SK-N-SH (cell line): ENCODE measurements at regions not wholly inside any gene's neighbourhood (a gene's known extent, or its start where the extent isn't known, plus 50 kb on each side); places are given as distances from the start of the nearest gene placed in this dataset.

ENCODE experiments used
- CTCF ChIA-PET: fragments of 300-600, 350-600 bp; formaldehyde crosslinking; extraction: SDS; loops from one replicate; lab custom pipeline; 2021; lab: Yijun Ruan, JAX
- POLR2A ChIA-PET: fragments of 350-600 bp; sonication (Branson Sonifier 250); formaldehyde crosslinking; extraction: SDS; loops from one replicate; lab custom pipeline; 2020; ENCODE audit warnings: antibody characterized with exemption, inconsistent platforms; lab: Yijun Ruan, JAX
- DNase-seq: peaks from one replicate; pipeline ENCODE4 v3.0.0; 2012
- H2AFZ ChIP-seq: fragments of 200-600 bp; sonication (generic); 2 replicates; pipeline ENCODE4 v1.8.1; 2016; ENCODE audit warnings: antibody characterized with exemption, mild to moderate bottlenecking, low read depth
- H3F3A ChIP-seq: fragments of 200-600 bp; sonication (generic); replicated peaks from 2 replicates; pipeline ENCODE3; 2016; ENCODE audit warnings: antibody characterized with exemption, mild to moderate bottlenecking; ENCODE audit not compliant: insufficient read depth
- H3K27ac ChIP-seq, 2 experiments: fragments of 200-500 bp in 1 of 2; fragments of 200-600 bp in 1 of 2; sonication (Bioruptor generic) in 1 of 2; sonication (generic), shearing (Covaris generic) in 1 of 2; 2 replicates each; pipeline versions ENCODE4 v1.5.1 to v1.6.1; 2014 to 2016; ENCODE audit warnings: low read depth in 2 of 2, inconsistent platforms in 1 of 2, low read length in 1 of 2, mild to moderate bottlenecking in 1 of 2, mixed read lengths in 1 of 2
- H3K27me3 ChIP-seq: fragments of 200-600 bp; sonication (generic), shearing (Covaris generic); 2 replicates; pipeline ENCODE4 v1.6.1; 2016; ENCODE audit warnings: mixed run types; ENCODE audit not compliant: insufficient read depth
- H3K36me3 ChIP-seq, 2 experiments: fragments of 200-500 bp in 1 of 2; fragments of 200-600 bp in 1 of 2; sonication (Bioruptor generic) in 1 of 2; sonication (generic) in 1 of 2; replicated peaks in 1 of 2; 2 replicates each; pipeline versions ENCODE3 to v1.5.1; 2014 to 2016; ENCODE audit warnings: low read length in 1 of 2, mild to moderate bottlenecking in 1 of 2; ENCODE audit not compliant: insufficient read depth in 2 of 2, control insufficient read depth in 1 of 2
- H3K4me1 ChIP-seq, 2 experiments: fragments of 200-500 bp in 1 of 2; fragments of 200-600 bp in 1 of 2; sonication (Bioruptor generic) in 1 of 2; sonication (generic), shearing (Covaris generic) in 1 of 2; 2 replicates each; pipeline versions ENCODE4 v1.5.1 to v1.6.1; 2014 to 2016; ENCODE audit warnings: low read depth in 1 of 2, low read length in 1 of 2, mixed run types in 1 of 2; ENCODE audit not compliant: insufficient read depth in 2 of 2, control insufficient read depth in 1 of 2
- H3K4me2 ChIP-seq: fragments of 200-600 bp; sonication (generic), shearing (Covaris generic); 2 replicates; pipeline ENCODE4 v1.6.1; 2017; ENCODE audit warnings: mixed run types
- H3K4me3 ChIP-seq, 2 experiments: fragments of 200-500 bp in 1 of 2; fragments of 200-600 bp in 1 of 2; sonication (Bioruptor generic) in 1 of 2; sonication (generic), shearing (Covaris generic) in 1 of 2; 2 replicates each; pipeline versions ENCODE4 v1.5.1 to v1.8.1; 2014 to 2016; ENCODE audit warnings: low read depth in 2 of 2, inconsistent platforms in 1 of 2, low read length in 1 of 2, mild to moderate bottlenecking in 1 of 2, mixed read lengths in 1 of 2, moderate library complexity in 1 of 2
- H3K79me2 ChIP-seq: fragments of 200-600 bp; sonication (generic); 2 replicates; pipeline ENCODE4 v1.8.1; 2017; ENCODE audit warnings: mild to moderate bottlenecking; ENCODE audit not compliant: insufficient read depth
- H3K9ac ChIP-seq: fragments of 200-600 bp; sonication (generic); 2 replicates; pipeline ENCODE4 v1.6.1; 2017; ENCODE audit warnings: mixed run types
- H3K9me2 ChIP-seq: fragments of 200-600 bp; sonication (generic); 2 replicates; pipeline ENCODE4 v1.6.1; 2017; ENCODE audit warnings: mixed run types
- H3K9me3 ChIP-seq: fragments of 200-600 bp; sonication (generic); 2 replicates; pipeline ENCODE4 v1.6.1; 2017; ENCODE audit warnings: mixed run types, mild to moderate bottlenecking, moderate library complexity
- H4K20me1 ChIP-seq: fragments of 200-600 bp; sonication (generic); 2 replicates; pipeline ENCODE4 v1.6.1; 2017; ENCODE audit warnings: mild to moderate bottlenecking, mixed run types; ENCODE audit not compliant: insufficient read depth
- ELF1 ChIP-seq: IDR thresholded peaks from 2 replicates; pipeline ENCODE4 v1.4.0; 2012
- EZH2phosphoT487 ChIP-seq: fragments of 200-600 bp; sonication (generic); IDR thresholded peaks from 2 replicates; pipeline ENCODE4 v1.6.1; 2017; ENCODE audit warnings: low read depth, mixed run types, mild to moderate bottlenecking, antibody characterized with exemption, moderate library complexity, borderline replicate concordance
- GABPA ChIP-seq: IDR thresholded peaks from 2 replicates; pipeline ENCODE4 v1.4.0; 2012; ENCODE audit warnings: low read depth, mild to moderate bottlenecking
- JUND ChIP-seq: IDR thresholded peaks from 2 replicates; pipeline ENCODE4 v1.4.0; 2012
- MEF2A ChIP-seq: IDR thresholded peaks from 2 replicates; pipeline ENCODE4 v1.4.0; 2012; ENCODE audit warnings: low read depth, borderline replicate concordance
- NFIC ChIP-seq: IDR thresholded peaks from 2 replicates; pipeline ENCODE4 v1.4.0; 2012; ENCODE audit warnings: borderline replicate concordance
- POLR2AphosphoS5 ChIP-seq: IDR thresholded peaks from 2 replicates; pipeline ENCODE4 v1.6.1; 2012; ENCODE audit warnings: low read depth, low read length
- RAD21 ChIP-seq: IDR thresholded peaks from 2 replicates; pipeline ENCODE4 v1.6.1; 2012; ENCODE audit warnings: mild to moderate bottlenecking, low read length
- RCOR1 ChIP-seq: fragments of 150-350 bp; IDR thresholded peaks from 2 replicates; pipeline ENCODE4 v1.6.1; 2017; ENCODE audit warnings: antibody characterized with exemption, low read length
- REST ChIP-seq: IDR thresholded peaks from 2 replicates; pipeline ENCODE4 v1.6.1; 2012; ENCODE audit warnings: mild to moderate bottlenecking, low read depth, low read length, moderate library complexity
- RFX5 ChIP-seq: IDR thresholded peaks from 2 replicates; pipeline ENCODE4 v1.6.1; 2012; ENCODE audit warnings: mild to moderate bottlenecking, improper control_type of control experiment, low read length
- TAF1 ChIP-seq: IDR thresholded peaks from 2 replicates; pipeline ENCODE4 v1.6.1; 2012; ENCODE audit warnings: low read depth, mild to moderate bottlenecking, low read length, moderate library complexity, borderline replicate concordance
- TEAD4 ChIP-seq: IDR thresholded peaks from 2 replicates; pipeline ENCODE4 v1.4.0; 2012; ENCODE audit warnings: mild to moderate bottlenecking, borderline replicate concordance; ENCODE audit not compliant: insufficient read depth
- WGBS: methylation state at CpG from one replicate; pipeline ENCODE4 v1.1.6; 2017; ENCODE audit warnings: low lambda C conversion rate; 5-methylcytosine and 5-hydroxymethylcytosine counted together
- TF ChIP-seq, protein P1 (sequence below): fragments of 150-350 bp; IDR thresholded peaks from 2 replicates; pipeline ENCODE4 v1.6.1; 2017; ENCODE audit warnings: antibody characterized with exemption, low read length, low read depth, borderline replicate concordance
- TF ChIP-seq, protein P2 (sequence below): IDR thresholded peaks from 2 replicates; pipeline ENCODE4 v1.4.0; 2012; ENCODE audit warnings: low read depth, borderline replicate concordance
- TF ChIP-seq, protein P3 (sequence below): IDR thresholded peaks from 2 replicates; pipeline ENCODE4; 2012
- TF ChIP-seq, protein P4 (sequence below): fragments of 200-600 bp; sonication (generic); IDR thresholded peaks from 2 replicates; pipeline ENCODE4 v1.6.1; 2017; ENCODE audit warnings: antibody characterized with exemption, mild to moderate bottlenecking, moderate library complexity
- TF ChIP-seq, protein P5 (sequence below): fragments of 150-350 bp; IDR thresholded peaks from 2 replicates; pipeline ENCODE4 v1.6.1; 2016; ENCODE audit warnings: mild to moderate bottlenecking, low read depth, low read length

GRCh38 chr1:29868096-29868495 lies 631.8 kb downstream of the PTPRU start:
- Histone ChIP-seq H3K9ac (no peak overlapping the region), H3K4me2 (no peak overlapping the region), H3K27ac (no peak overlapping the region), H3K9me3 (no peaks in the 10 kb centered on the region), H3K4me1 (no peaks in the 10 kb centered on the region; a peak in 1 of 4 replicates), H3K36me3 (no peaks in the 10 kb centered on the region), H3K4me3 (no peak overlapping the region), H3K79me2 (no peaks in the 10 kb centered on the region), H3F3A (no peaks in the 10 kb centered on the region), H3K9me2 (no peaks in the 10 kb centered on the region), H2AFZ (no peak overlapping the region), H4K20me1 (no peaks in the 10 kb centered on the region), H3K27me3 (no peaks in the 10 kb centered on the region)
- ChIA-PET CTCF (interaction anchor here (0.9 to 2.4 kb wide), 3 partner anchors 18 to 75 kb away, joined by 3 to 8 read pairs (median 3); no protein-coding TSS in a partner anchor), POLR2A (no interaction called here)
- DNase-seq, result no peak
- 27% methylated on average over 2 of the region's 2 CpGs for WGBS
- TF ChIP-seq EZH2phosphoT487 (no peak), GABPA (no peak), TAF1 (no peak), NFIC (no peak), ELF1 (no peak), MEF2A (no peak), JUND (no peak)
- TF ChIP-seq, protein P1, sequence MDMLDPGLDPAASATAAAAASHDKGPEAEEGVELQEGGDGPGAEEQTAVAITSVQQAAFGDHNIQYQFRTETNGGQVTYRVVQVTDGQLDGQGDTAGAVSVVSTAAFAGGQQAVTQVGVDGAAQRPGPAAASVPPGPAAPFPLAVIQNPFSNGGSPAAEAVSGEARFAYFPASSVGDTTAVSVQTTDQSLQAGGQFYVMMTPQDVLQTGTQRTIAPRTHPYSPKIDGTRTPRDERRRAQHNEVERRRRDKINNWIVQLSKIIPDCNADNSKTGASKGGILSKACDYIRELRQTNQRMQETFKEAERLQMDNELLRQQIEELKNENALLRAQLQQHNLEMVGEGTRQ, result no peak
- TF ChIP-seq, protein P2, sequence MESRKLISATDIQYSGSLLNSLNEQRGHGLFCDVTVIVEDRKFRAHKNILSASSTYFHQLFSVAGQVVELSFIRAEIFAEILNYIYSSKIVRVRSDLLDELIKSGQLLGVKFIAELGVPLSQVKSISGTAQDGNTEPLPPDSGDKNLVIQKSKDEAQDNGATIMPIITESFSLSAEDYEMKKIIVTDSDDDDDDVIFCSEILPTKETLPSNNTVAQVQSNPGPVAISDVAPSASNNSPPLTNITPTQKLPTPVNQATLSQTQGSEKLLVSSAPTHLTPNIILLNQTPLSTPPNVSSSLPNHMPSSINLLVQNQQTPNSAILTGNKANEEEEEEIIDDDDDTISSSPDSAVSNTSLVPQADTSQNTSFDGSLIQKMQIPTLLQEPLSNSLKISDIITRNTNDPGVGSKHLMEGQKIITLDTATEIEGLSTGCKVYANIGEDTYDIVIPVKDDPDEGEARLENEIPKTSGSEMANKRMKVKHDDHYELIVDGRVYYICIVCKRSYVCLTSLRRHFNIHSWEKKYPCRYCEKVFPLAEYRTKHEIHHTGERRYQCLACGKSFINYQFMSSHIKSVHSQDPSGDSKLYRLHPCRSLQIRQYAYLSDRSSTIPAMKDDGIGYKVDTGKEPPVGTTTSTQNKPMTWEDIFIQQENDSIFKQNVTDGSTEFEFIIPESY, result no peak

DNA sequence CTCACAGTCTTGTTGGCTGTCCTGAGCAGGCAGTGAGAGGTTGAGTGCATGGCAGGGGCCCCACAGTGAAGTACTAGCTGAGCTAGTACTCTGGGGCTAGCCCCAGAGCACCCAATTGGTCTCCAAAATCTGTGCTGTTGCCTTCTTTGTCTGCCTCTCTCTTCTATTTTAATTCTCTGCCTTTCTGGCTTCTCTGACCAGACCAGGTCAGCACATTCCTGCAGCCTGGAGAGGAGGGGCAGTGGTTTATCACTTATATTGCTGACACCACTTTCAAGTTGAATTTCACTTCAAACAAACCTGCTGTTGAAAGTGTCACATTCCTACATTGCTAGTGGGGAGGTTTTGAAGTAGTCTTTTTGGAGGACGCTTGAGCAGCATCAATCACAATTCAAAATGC lies 628.7 kb downstream of the PTPRU start:
- Histone ChIP-seq H4K20me1 (no peaks in the 10 kb centered on the region), H3K4me2 (no peak overlapping the region), H3K27me3 (no peaks in the 10 kb centered on the region), H3K9ac (no peak overlapping the region), H3K27ac (no peak overlapping the region), H3K4me1 (no peaks in the 10 kb centered on the region; a peak in 1 of 4 replicates), H3K79me2 (no peaks in the 10 kb centered on the region), H3K9me2 (no peaks in the 10 kb centered on the region), H3K4me3 (no peak overlapping the region), H2AFZ (no peak overlapping the region), H3K36me3 (no peaks in the 10 kb centered on the region), H3F3A (no peaks in the 10 kb centered on the region), H3K9me3 (no peaks in the 10 kb centered on the region)
- DNase-seq, result no peak
- 31% methylated on average over 1 of the region's 1 CpG for WGBS
- POLR2A ChIA-PET, result no interaction called here
- CTCF ChIA-PET, result no interaction called here
- TF ChIP-seq RAD21 (no peak), ELF1 (no peak), TEAD4 (no peak), REST (no peak), POLR2AphosphoS5 (no peak), RCOR1 (no peak), RFX5 (no peak)
- TF ChIP-seq, protein P3, sequence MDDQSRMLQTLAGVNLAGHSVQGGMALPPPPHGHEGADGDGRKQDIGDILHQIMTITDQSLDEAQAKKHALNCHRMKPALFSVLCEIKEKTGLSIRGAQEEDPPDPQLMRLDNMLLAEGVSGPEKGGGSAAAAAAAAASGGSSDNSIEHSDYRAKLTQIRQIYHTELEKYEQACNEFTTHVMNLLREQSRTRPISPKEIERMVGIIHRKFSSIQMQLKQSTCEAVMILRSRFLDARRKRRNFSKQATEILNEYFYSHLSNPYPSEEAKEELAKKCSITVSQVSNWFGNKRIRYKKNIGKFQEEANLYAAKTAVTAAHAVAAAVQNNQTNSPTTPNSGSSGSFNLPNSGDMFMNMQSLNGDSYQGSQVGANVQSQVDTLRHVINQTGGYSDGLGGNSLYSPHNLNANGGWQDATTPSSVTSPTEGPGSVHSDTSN, result no peak
- TF ChIP-seq, protein P4, sequence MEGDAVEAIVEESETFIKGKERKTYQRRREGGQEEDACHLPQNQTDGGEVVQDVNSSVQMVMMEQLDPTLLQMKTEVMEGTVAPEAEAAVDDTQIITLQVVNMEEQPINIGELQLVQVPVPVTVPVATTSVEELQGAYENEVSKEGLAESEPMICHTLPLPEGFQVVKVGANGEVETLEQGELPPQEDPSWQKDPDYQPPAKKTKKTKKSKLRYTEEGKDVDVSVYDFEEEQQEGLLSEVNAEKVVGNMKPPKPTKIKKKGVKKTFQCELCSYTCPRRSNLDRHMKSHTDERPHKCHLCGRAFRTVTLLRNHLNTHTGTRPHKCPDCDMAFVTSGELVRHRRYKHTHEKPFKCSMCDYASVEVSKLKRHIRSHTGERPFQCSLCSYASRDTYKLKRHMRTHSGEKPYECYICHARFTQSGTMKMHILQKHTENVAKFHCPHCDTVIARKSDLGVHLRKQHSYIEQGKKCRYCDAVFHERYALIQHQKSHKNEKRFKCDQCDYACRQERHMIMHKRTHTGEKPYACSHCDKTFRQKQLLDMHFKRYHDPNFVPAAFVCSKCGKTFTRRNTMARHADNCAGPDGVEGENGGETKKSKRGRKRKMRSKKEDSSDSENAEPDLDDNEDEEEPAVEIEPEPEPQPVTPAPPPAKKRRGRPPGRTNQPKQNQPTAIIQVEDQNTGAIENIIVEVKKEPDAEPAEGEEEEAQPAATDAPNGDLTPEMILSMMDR, result no peak
- TF ChIP-seq, protein P5, sequence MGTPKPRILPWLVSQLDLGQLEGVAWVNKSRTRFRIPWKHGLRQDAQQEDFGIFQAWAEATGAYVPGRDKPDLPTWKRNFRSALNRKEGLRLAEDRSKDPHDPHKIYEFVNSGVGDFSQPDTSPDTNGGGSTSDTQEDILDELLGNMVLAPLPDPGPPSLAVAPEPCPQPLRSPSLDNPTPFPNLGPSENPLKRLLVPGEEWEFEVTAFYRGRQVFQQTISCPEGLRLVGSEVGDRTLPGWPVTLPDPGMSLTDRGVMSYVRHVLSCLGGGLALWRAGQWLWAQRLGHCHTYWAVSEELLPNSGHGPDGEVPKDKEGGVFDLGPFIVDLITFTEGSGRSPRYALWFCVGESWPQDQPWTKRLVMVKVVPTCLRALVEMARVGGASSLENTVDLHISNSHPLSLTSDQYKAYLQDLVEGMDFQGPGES, result no peak
